ENCODE measurements at regions not wholly inside any gene's neighbourhood (a gene's known extent, or its start where the extent isn't known, plus 50 kb on each side); places are given as distances from the start of the nearest gene placed in this dataset.
A peak's percentile ranks its signal among the peaks of the same experiment; 100 is the strongest.
"Not testable (repeated sequence)": the region's sequence is repeated elsewhere in the genome, so short reads cannot be mapped to it uniquely, and the experiment has no call there.

GRCh38 chr6:68141190-68141589 lies 493.9 kb upstream of the ADGRB3 start:
- peaks cover 7% of the 10 kb centered on the region for H3K4me1 ChIP-seq (ENCODE audit: control insufficient read depth, low read depth, low read length)
- no peak overlapping the region for H3K27ac ChIP-seq (ENCODE audit: low read length)
- no peak overlapping the region for H3K4me3 ChIP-seq (ENCODE audit: low read length)
- H3K36me3 ChIP-seq (ENCODE audit: control insufficient read depth, low read depth, low read length) = no peaks in the 10 kb centered on the region
- H3K9me3 ChIP-seq (ENCODE audit: control insufficient read depth, low read depth, low read length) = peaks cover 4% of the 10 kb centered on the region
- no peaks in the 10 kb centered on the region for H3K27me3 ChIP-seq (ENCODE audit: control insufficient read depth, insufficient read depth, low read length)
- no peak overlapping the region for H3K9ac ChIP-seq (ENCODE audit: low read length)

GRCh38 chr6:68139130-68139529 lies 496.0 kb upstream of the ADGRB3 start:
- peak overlapping the region; percentile 49 for H3K27ac ChIP-seq (ENCODE audit: low read length)
- H3K36me3 ChIP-seq (ENCODE audit: control insufficient read depth, low read depth, low read length) = no peaks in the 10 kb centered on the region
- peaks cover 4% of the 10 kb centered on the region for H3K9me3 ChIP-seq (ENCODE audit: control insufficient read depth, low read depth, low read length)
- peaks cover 7% of the 10 kb centered on the region for H3K4me1 ChIP-seq (ENCODE audit: control insufficient read depth, low read depth, low read length)
- no peaks in the 10 kb centered on the region for H3K27me3 ChIP-seq (ENCODE audit: control insufficient read depth, insufficient read depth, low read length)
- peak overlapping the region; percentile 10 for H3K9ac ChIP-seq (ENCODE audit: low read length)
- no peak overlapping the region for H3K4me3 ChIP-seq (ENCODE audit: low read length)

GRCh38 chr6:68134796-68135195 lies 500.3 kb upstream of the ADGRB3 start:
- Histone ChIP-seq H3K4me3 (ENCODE audit: low read length) (no peak overlapping the region), H3K9ac (ENCODE audit: low read length) (no peak overlapping the region), H3K4me1 (ENCODE audit: control insufficient read depth, low read depth, low read length) (peaks cover 7% of the 10 kb centered on the region), H3K36me3 (ENCODE audit: control insufficient read depth, low read depth, low read length) (no peaks in the 10 kb centered on the region), H3K27ac (ENCODE audit: low read length) (no peak overlapping the region), H3K27me3 (ENCODE audit: control insufficient read depth, insufficient read depth, low read length) (no peaks in the 10 kb centered on the region), H3K9me3 (ENCODE audit: control insufficient read depth, low read depth, low read length) (no peaks in the 10 kb centered on the region)

- Histone ChIP-seq H3K27me3 (ENCODE audit: control insufficient read depth, insufficient read depth, low read length) (no peaks in the 10 kb centered on the region), H3K4me3 (ENCODE audit: low read length) (no peak overlapping the region), H3K9ac (ENCODE audit: low read length) (no peak overlapping the region), H3K27ac (ENCODE audit: low read length) (no peak overlapping the region), H3K9me3 (ENCODE audit: control insufficient read depth, low read depth, low read length) (no peaks in the 10 kb centered on the region), H3K36me3 (ENCODE audit: control insufficient read depth, low read depth, low read length) (no peaks in the 10 kb centered on the region), H3K4me1 (ENCODE audit: control insufficient read depth, low read depth, low read length) (no peaks in the 10 kb centered on the region)
Measured at GRCh38 chr6:68128211-68128610, 506.9 kb upstream of the ADGRB3 start.

GRCh38 chr6:68127074-68127473 lies 508.0 kb upstream of the ADGRB3 start:
- no peaks in the 10 kb centered on the region for H3K4me1 ChIP-seq (ENCODE audit: control insufficient read depth, low read depth, low read length)
- H3K4me3 ChIP-seq (ENCODE audit: low read length) = no peak overlapping the region
- no peak overlapping the region for H3K27ac ChIP-seq (ENCODE audit: low read length)
- H3K36me3 ChIP-seq (ENCODE audit: control insufficient read depth, low read depth, low read length) = no peaks in the 10 kb centered on the region
- H3K9me3 ChIP-seq (ENCODE audit: control insufficient read depth, low read depth, low read length) = no peaks in the 10 kb centered on the region
- H3K27me3 ChIP-seq (ENCODE audit: control insufficient read depth, insufficient read depth, low read length) = no peaks in the 10 kb centered on the region
- H3K9ac ChIP-seq (ENCODE audit: low read length) = no peak overlapping the region

- peaks cover 7% of the 10 kb centered on the region for H3K9me3 ChIP-seq (ENCODE audit: control insufficient read depth, low read depth, low read length)
- no peaks in the 10 kb centered on the region for H3K27me3 ChIP-seq (ENCODE audit: control insufficient read depth, insufficient read depth, low read length)
- no peaks in the 10 kb centered on the region for H3K4me1 ChIP-seq (ENCODE audit: control insufficient read depth, low read depth, low read length)
- H3K27ac ChIP-seq (ENCODE audit: low read length) = no peak overlapping the region
- no peak overlapping the region for H3K9ac ChIP-seq (ENCODE audit: low read length)
- no peak overlapping the region for H3K4me3 ChIP-seq (ENCODE audit: low read length)
- H3K36me3 ChIP-seq (ENCODE audit: control insufficient read depth, low read depth, low read length) = no peaks in the 10 kb centered on the region
Measured at GRCh38 chr6:68126089-68126749, 508.9 kb upstream of the ADGRB3 start.

- H3K4me1 ChIP-seq (ENCODE audit: control insufficient read depth, low read depth, low read length); H3K4me3 ChIP-seq (ENCODE audit: low read length); H3K9me3 ChIP-seq (ENCODE audit: control insufficient read depth, low read depth, low read length); H3K36me3 ChIP-seq (ENCODE audit: control insufficient read depth, low read depth, low read length); H3K27me3 ChIP-seq (ENCODE audit: control insufficient read depth, insufficient read depth, low read length); H3K27ac ChIP-seq (ENCODE audit: low read length); H3K9ac ChIP-seq (ENCODE audit: low read length): not testable (repeated sequence)
Measured at GRCh38 chr6:68122975-68123374, 512.1 kb upstream of the ADGRB3 start.

- Histone ChIP-seq H3K27me3 (ENCODE audit: control insufficient read depth, insufficient read depth, low read length) (no peaks in the 10 kb centered on the region), H3K27ac (ENCODE audit: low read length) (no peak overlapping the region), H3K36me3 (ENCODE audit: control insufficient read depth, low read depth, low read length) (no peaks in the 10 kb centered on the region), H3K4me1 (ENCODE audit: control insufficient read depth, low read depth, low read length) (no peaks in the 10 kb centered on the region), H3K9ac (ENCODE audit: low read length) (no peak overlapping the region), H3K9me3 (ENCODE audit: control insufficient read depth, low read depth, low read length) (peaks cover 7% of the 10 kb centered on the region), H3K4me3 (ENCODE audit: low read length) (no peak overlapping the region)
Measured at GRCh38 chr6:68122032-68122431, 513.0 kb upstream of the ADGRB3 start.

GRCh38 chr6:68120954-68121353 lies 514.1 kb upstream of the ADGRB3 start:
- not testable (repeated sequence) for H3K9me3 ChIP-seq (ENCODE audit: control insufficient read depth, low read depth, low read length); H3K4me3 ChIP-seq (ENCODE audit: low read length); H3K27ac ChIP-seq (ENCODE audit: low read length); H3K9ac ChIP-seq (ENCODE audit: low read length); H3K27me3 ChIP-seq (ENCODE audit: control insufficient read depth, insufficient read depth, low read length); H3K36me3 ChIP-seq (ENCODE audit: control insufficient read depth, low read depth, low read length); H3K4me1 ChIP-seq (ENCODE audit: control insufficient read depth, low read depth, low read length)

- Histone ChIP-seq H3K9ac (ENCODE audit: low read length) (no peak overlapping the region), H3K36me3 (ENCODE audit: control insufficient read depth, low read depth, low read length) (no peaks in the 10 kb centered on the region), H3K4me3 (ENCODE audit: low read length) (no peak overlapping the region), H3K4me1 (ENCODE audit: control insufficient read depth, low read depth, low read length) (no peaks in the 10 kb centered on the region), H3K27ac (ENCODE audit: low read length) (no peak overlapping the region), H3K27me3 (ENCODE audit: control insufficient read depth, insufficient read depth, low read length) (no peaks in the 10 kb centered on the region), H3K9me3 (ENCODE audit: control insufficient read depth, low read depth, low read length) (no peaks in the 10 kb centered on the region)
Measured at GRCh38 chr6:68114463-68115047, 520.5 kb upstream of the ADGRB3 start.

GRCh38 chr6:68108233-68108835 lies 526.7 kb upstream of the ADGRB3 start:
- H3K9me3 ChIP-seq (ENCODE audit: control insufficient read depth, low read depth, low read length) = no peaks in the 10 kb centered on the region
- no peaks in the 10 kb centered on the region for H3K27me3 ChIP-seq (ENCODE audit: control insufficient read depth, insufficient read depth, low read length)
- H3K9ac ChIP-seq (ENCODE audit: low read length) = no peak overlapping the region
- H3K36me3 ChIP-seq (ENCODE audit: control insufficient read depth, low read depth, low read length) = no peaks in the 10 kb centered on the region
- H3K4me3 ChIP-seq (ENCODE audit: low read length) = no peak overlapping the region
- H3K4me1 ChIP-seq (ENCODE audit: control insufficient read depth, low read depth, low read length) = no peaks in the 10 kb centered on the region
- H3K27ac ChIP-seq (ENCODE audit: low read length) = no peak overlapping the region

- Histone ChIP-seq H3K36me3 (ENCODE audit: control insufficient read depth, low read depth, low read length) (no peaks in the 10 kb centered on the region), H3K27ac (ENCODE audit: low read length) (no peak overlapping the region), H3K4me1 (ENCODE audit: control insufficient read depth, low read depth, low read length) (no peaks in the 10 kb centered on the region), H3K9ac (ENCODE audit: low read length) (no peak overlapping the region), H3K4me3 (ENCODE audit: low read length) (no peak overlapping the region), H3K27me3 (ENCODE audit: control insufficient read depth, insufficient read depth, low read length) (no peaks in the 10 kb centered on the region), H3K9me3 (ENCODE audit: control insufficient read depth, low read depth, low read length) (no peaks in the 10 kb centered on the region)
Measured at GRCh38 chr6:68094070-68094469, 541.0 kb upstream of the ADGRB3 start.

Data from iPS-18a (cell line).